ENCODE measurements at regions not wholly inside any gene's neighbourhood (a gene's known extent, or its start where the extent isn't known, plus 50 kb on each side); places are given as distances from the start of the nearest gene placed in this dataset.

DNA sequence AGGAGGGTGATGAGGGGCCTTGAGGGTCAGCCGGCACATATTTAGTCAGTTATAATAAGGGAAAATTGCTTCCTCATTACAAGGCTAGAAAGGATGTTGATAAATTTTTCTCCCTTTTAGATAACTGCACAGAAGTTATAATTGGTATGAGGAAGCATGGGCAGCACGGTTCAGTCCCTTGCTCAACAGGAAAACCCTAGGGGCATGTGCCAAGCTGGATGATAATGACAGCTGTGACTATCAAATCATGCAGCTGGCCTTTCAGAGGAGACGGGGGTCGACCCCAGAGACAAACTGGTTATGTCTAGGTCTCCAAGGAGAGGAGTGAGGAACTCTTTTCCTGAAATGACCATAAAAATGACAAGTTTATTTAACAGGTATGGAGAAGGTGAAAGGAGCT lies 448.1 kb upstream of the VRK2 start:
- intact Hi-C loops (cut with DNase I): no loop called here
- no peaks in the 10 kb centered on the region for H3K9me3 ChIP-seq (replicated peaks in 1 of 3)
- 36 to 47% (median 45%) methylated on average over 4 of the region's 4 CpGs for WGBS, 4 donors

GRCh38 chr2:57602733-57603132 lies 443.9 kb upstream of the VRK2 start:
- no peak for DNase-seq
- no peaks in the 10 kb centered on the region for H3K36me3 ChIP-seq (replicated peaks in 1 of 2)
- no peaks in the 10 kb centered on the region for H3K27me3 ChIP-seq
- no peak for TF ChIP-seq CTCF (IDR thresholded peaks at IDR 0.05)
- no peak for TF ChIP-seq POLR2A (IDR thresholded peaks at IDR 0.05)
- intact Hi-C loops (cut with DNase I): no loop called here
- 23 to 51% (median 39%) methylated on average over 2 of the region's 2 CpGs for WGBS, 4 donors
- no peaks in the 10 kb centered on the region for H3K9me3 ChIP-seq (replicated peaks in 1 of 3)
- no peak overlapping the region for H3K4me3 ChIP-seq
- H3K27ac ChIP-seq: no peak overlapping the region
- no peaks in the 10 kb centered on the region for H3K4me1 ChIP-seq (replicated peaks in 1 of 2)

More for the DNA sequence above, 448.1 kb upstream of the VRK2 start:
- no peaks in the 10 kb centered on the region for H3K36me3 ChIP-seq (replicated peaks in 1 of 2)
- no peak overlapping the region for H3K27ac ChIP-seq
- no peak overlapping the region for H3K4me3 ChIP-seq
- no peak for DNase-seq
- no peak for TF ChIP-seq CTCF (IDR thresholded peaks at IDR 0.05)
- no peak for TF ChIP-seq POLR2A (IDR thresholded peaks at IDR 0.05)
- no peaks in the 10 kb centered on the region for H3K27me3 ChIP-seq
- no peaks in the 10 kb centered on the region for H3K4me1 ChIP-seq (replicated peaks in 1 of 2)

DNA sequence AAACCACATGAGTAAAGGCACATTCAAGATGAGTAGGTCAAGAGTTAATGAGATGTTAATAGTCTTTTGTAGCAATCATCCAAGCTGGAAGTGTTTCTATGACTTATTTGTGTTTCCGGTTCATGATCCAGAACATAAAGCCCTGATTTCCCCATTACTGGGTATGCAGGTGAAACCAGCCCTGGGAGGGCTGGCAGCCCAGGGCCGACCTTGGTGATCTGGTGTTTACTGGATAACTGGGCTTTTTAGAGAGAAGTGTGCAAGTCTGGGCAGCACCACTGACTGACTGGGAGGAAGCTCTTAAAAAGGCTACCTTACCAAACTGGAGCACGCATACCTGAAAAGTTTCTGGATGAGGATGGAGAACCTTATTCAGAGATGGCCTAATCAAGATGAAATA lies 431.6 kb upstream of the VRK2 start:
- no peaks in the 10 kb centered on the region for H3K9me3 ChIP-seq (replicated peaks in 1 of 3)
- H3K36me3 ChIP-seq (replicated peaks in 1 of 2): no peaks in the 10 kb centered on the region
- H3K27ac ChIP-seq: no peak overlapping the region
- WGBS, 4 donors: 63 to 87% (median 75%) methylated on average over 3 of the region's 3 CpGs
- no peak overlapping the region for H3K4me3 ChIP-seq
- no peaks in the 10 kb centered on the region for H3K4me1 ChIP-seq (replicated peaks in 1 of 2)
- intact Hi-C loops (cut with DNase I): no loop called here
- DNase-seq: no peak
- no peak for TF ChIP-seq POLR2A (IDR thresholded peaks at IDR 0.05)
- no peak for TF ChIP-seq CTCF (IDR thresholded peaks at IDR 0.05)
- no peaks in the 10 kb centered on the region for H3K27me3 ChIP-seq

DNA sequence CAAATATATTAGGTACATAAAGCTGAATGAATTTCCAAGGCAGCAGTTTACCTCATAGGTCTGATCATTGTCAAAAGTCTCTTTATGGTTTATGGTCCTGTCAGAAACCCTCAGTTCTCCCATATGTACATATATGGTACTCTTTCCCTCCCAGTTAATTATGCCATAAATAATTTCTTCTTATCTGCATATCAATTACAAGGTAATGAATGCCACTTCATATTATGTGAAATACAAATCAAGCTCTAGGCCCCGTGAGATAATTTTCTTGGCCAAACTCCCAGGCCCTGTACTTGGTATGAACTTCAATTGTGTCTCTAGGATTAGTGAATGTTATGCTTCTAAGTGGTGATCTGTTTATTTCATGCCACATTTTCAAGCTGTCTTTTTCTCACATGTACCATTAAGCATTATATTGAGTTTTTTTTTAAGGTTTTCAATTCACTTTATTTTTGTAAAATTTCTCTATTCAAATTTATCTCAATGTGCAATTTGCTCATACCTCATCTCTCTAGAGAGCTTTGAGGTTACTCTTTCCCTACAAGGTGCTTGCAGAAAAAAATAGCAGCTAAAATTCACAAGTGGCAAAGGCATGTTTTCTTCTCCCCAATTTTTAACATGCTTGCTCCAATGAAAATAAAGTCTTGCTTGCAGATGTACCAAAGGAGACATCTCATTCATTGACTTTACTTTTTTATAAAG lies 430.6 kb upstream of the VRK2 start:
- no peak for TF ChIP-seq CTCF (IDR thresholded peaks at IDR 0.05)
- TF ChIP-seq POLR2A (IDR thresholded peaks at IDR 0.05): no peak
- Histone ChIP-seq H3K4me1 (replicated peaks in 1 of 2) (no peaks in the 10 kb centered on the region), H3K9me3 (replicated peaks in 1 of 3) (no peaks in the 10 kb centered on the region), H3K27me3 (no peaks in the 10 kb centered on the region), H3K4me3 (no peak overlapping the region), H3K36me3 (replicated peaks in 1 of 2) (no peaks in the 10 kb centered on the region), H3K27ac (no peak overlapping the region)
- no peak for DNase-seq
- 18 to 51% (median 45%) methylated on average over 1 of the region's 1 CpG for WGBS, 4 donors
- intact Hi-C loops (cut with DNase I): no loop called here
